ENCODE measurements at regions not wholly inside any gene's neighbourhood (a gene's known extent, or its start where the extent isn't known, plus 50 kb on each side); places are given as distances from the start of the nearest gene placed in this dataset.
"Not testable (repeated sequence)": the region's sequence is repeated elsewhere in the genome, so short reads cannot be mapped to it uniquely, and the experiment has no call there.

DNA sequence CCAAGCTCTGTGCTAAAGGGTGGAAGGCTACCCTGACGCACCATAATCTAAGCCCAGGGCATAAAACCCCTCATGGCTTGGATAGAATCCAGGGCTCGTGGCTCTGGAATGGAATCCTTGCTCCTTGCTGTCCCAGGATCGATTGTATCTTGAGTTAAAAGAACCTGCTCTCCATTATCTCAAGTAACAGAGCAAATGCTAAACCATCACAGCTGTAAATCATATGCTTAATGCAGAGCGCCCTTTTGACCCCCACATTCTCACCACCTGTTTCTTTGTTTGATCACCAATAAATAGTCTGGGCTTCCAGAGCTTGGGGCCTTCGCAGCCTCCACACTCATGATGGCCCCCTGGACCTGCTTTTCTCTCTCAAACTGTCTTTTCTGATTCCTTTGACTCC is 299.3 kb upstream of the MGAT4C start:
- ATAC-seq; H3K4me3 Mint-ChIP-seq; H3K4me1 Mint-ChIP-seq (ENCODE audit: low read depth); H3K27me3 Mint-ChIP-seq (ENCODE audit: low read depth); H3K36me3 Mint-ChIP-seq (ENCODE audit: insufficient read depth); DNase-seq: not testable (repeated sequence)
- H3K9me3 Mint-ChIP-seq: peaks cover 21% of the 10 kb centered on the region

DNA sequence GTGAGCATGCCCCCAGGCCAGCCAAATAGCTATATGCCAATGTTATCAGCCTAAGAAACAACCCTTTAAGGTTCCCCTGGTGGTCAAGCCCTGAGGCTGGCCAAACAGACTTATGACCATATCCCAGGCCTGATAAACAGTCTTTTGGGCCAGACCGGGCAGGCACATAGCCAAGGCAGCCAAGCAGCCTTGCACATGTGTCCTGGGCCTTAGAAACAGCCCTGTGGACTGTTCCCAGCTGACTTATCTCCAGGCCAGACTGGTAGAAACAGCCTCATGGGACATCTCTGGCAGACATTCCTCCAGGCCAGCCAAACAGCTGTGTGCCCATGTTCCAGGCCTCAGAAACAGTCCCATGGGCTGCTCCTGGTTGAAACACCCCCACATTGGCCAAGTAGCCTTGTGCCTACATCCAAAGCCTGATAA is 295.0 kb upstream of the MGAT4C start:
- Mint-ChIP-seq H3K9me3 (no peaks in the 10 kb centered on the region), H3K27me3 (ENCODE audit: low read depth) (no peaks in the 10 kb centered on the region), H3K4me1 (ENCODE audit: low read depth) (no peaks in the 10 kb centered on the region), H3K4me3 (no peak overlapping the region), H3K36me3 (ENCODE audit: insufficient read depth) (no peaks in the 10 kb centered on the region)
- DNase-seq: no peak
- ATAC-seq: no peak

DNA sequence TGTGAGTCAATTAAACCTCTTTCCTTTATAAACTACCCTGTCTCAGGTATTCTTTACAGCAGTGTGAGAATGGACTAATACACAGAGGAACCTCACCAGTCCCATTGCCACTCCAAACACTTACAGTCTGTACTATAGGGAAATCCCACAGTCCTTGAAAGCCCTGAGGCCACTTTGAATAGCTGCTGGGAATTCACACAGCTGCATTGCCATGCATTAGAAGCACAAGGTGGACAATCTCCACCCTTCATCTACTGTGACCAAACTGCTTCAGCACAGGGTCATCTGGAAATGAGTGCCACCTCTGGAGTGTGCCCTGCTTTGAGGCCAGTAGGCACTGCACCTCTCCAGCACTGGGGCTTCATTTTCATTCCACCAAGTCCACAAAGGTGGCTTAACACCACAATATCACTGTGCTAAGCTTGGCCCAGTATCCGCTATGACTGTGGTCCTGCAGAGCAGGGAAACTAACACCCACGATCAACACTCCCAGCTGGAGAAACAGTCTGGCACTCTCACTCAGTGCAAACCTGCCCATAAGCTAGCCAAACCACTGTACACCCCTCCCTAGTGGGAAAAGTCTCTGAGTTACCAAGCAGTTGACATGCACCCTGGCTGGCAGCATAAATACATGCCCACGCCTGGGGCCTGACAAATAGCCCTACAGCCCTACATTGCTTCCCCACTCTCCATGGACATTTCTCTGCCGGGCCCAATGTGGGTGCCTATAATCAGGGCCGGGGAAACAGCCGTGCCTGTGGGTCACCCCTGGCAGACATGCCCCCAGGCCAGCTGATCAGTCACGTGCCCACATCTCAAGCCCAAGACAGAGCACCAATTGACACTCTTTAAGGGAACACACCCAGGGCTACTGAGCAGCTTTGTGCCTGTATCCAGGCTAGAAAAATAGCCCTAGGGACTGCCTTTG is 294.3 kb upstream of the MGAT4C start:
- Mint-ChIP-seq H3K9me3 (no peaks in the 10 kb centered on the region), H3K4me3 (no peak overlapping the region), H3K4me1 (ENCODE audit: low read depth) (no peaks in the 10 kb centered on the region), H3K27me3 (ENCODE audit: low read depth) (no peaks in the 10 kb centered on the region), H3K36me3 (ENCODE audit: insufficient read depth) (no peaks in the 10 kb centered on the region)
- ATAC-seq (no peak), DNase-seq (no peak)

- ATAC-seq (no peak), DNase-seq (no peak)
- Mint-ChIP-seq H3K36me3 (ENCODE audit: insufficient read depth) (no peaks in the 10 kb centered on the region), H3K4me1 (ENCODE audit: low read depth) (no peaks in the 10 kb centered on the region), H3K9me3 (no peaks in the 10 kb centered on the region), H3K4me3 (no peak overlapping the region), H3K27me3 (ENCODE audit: low read depth) (no peaks in the 10 kb centered on the region)
These were observed 287.5 kb upstream of the MGAT4C start for GRCh38 chr12:86543716-86544115.

DNA sequence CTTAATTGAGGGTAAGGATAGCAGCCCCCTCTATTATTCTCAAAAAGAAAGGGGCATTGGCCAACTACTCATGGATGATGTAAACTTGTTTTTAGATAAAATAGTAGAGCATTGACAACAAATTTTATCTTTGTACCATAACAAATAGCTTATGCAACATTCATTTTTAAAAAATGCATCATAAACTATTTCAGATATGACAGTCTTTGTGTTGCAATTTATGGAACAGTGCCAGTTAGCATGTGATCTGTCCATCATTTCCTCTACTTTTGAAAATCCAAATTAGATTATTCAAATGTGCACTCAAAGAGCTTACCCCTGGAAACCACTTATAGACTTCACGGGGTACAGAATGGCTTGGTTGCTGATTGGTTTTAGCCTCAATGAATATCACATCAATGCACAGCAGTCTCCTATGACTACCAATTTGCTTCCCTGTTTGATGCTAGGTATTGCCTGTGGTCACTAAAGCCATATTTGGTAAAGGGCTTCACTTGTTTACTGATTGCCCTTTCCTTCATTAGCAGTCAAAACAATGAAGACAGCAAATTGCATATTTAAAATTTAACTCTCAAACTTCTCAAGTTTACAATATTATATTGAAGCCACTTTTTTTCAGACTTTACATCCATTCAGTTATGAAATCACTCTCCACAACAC is 274.9 kb upstream of the MGAT4C start:
- Mint-ChIP-seq H3K9me3 (peaks cover 3% of the 10 kb centered on the region), H3K4me3 (no peak overlapping the region), H3K36me3 (ENCODE audit: insufficient read depth) (no peaks in the 10 kb centered on the region), H3K27me3 (ENCODE audit: low read depth) (no peaks in the 10 kb centered on the region), H3K4me1 (ENCODE audit: low read depth) (no peaks in the 10 kb centered on the region)
- ATAC-seq (no peak), DNase-seq (no peak)

DNA sequence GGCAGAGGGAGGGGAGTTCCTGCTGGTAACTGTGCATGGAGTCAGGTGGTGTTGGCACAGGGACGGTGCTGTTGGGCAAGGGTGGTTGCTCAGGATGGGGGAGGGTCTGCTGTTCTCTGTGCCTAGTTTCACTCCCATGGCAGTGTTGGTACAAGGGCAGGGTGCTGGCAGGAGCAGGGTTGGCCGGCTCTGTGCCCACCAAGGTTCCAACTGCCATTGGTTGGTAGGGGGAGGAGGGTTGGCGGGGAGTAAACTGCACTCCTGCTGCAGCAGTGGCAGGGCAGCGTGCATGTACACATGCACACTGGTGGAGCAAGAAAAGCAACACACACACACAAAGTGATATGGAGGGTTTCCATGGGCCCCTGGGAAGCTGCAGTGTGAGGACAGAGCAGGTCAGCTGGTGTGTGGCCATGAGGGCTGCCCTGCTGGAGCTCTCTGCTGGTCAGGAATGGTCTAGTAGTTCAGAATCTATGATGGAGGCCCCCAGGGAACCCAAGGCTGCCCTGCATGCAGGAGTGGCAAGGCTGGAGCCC is 269.9 kb upstream of the MGAT4C start:
- Mint-ChIP-seq H3K4me3 (no peak overlapping the region), H3K27me3 (ENCODE audit: low read depth) (no peaks in the 10 kb centered on the region), H3K36me3 (ENCODE audit: insufficient read depth) (no peaks in the 10 kb centered on the region), H3K9me3 (peaks cover 38% of the 10 kb centered on the region), H3K4me1 (ENCODE audit: low read depth) (no peaks in the 10 kb centered on the region)
- DNase-seq (no peak), ATAC-seq (no peak)

DNA sequence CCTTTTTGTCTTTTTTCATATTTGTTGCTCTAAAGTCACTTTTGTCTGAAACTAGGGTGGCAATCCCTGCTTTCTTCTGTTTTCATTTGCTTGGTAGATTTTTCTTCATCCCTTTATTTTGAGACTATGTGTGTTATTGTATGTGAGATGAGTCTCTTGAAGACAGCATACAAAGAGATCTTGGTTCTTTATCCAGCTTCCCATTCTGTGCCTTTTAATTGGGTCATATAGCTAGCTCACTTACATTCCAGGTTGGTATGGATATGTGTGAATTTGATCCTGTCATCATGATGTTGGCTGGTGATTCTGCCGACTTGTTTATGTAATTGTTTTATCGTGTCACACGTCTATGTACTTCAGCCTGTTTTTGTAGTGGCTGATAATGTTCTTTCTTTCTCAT is 267.7 kb upstream of the MGAT4C start:
- no peaks in the 10 kb centered on the region for H3K4me1 Mint-ChIP-seq (ENCODE audit: low read depth)
- no peak overlapping the region for H3K4me3 Mint-ChIP-seq
- DNase-seq: no peak
- H3K27me3 Mint-ChIP-seq (ENCODE audit: low read depth): no peaks in the 10 kb centered on the region
- peaks cover 41% of the 10 kb centered on the region for H3K9me3 Mint-ChIP-seq
- no peaks in the 10 kb centered on the region for H3K36me3 Mint-ChIP-seq (ENCODE audit: insufficient read depth)
- no peak for ATAC-seq

DNA sequence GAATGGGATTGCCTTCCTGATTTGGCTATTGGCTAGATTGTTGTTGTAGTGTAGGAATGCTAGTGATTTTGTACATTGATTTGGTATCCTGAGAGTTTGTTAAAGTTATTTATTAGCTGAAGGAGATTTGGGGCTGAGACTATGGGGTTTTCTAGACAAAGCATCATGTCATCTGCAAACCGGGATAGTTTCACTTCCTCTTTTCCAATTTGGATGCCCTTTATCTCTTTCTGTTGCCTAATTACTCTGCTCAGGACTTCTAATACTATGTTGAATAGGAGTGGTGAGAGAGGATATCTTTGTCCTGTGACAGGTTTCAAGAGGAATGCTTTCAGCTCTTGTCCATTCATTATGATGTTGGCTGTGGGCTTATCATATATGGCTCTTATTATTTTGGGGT is 265.7 kb upstream of the MGAT4C start:
- Mint-ChIP-seq H3K4me1 (ENCODE audit: low read depth) (no peaks in the 10 kb centered on the region), H3K27me3 (ENCODE audit: low read depth) (no peaks in the 10 kb centered on the region), H3K36me3 (ENCODE audit: insufficient read depth) (no peaks in the 10 kb centered on the region), H3K4me3 (no peak overlapping the region), H3K9me3 (peaks cover 38% of the 10 kb centered on the region)
- ATAC-seq: no peak
- no peak for DNase-seq

- Mint-ChIP-seq H3K4me1 (ENCODE audit: low read depth) (no peaks in the 10 kb centered on the region), H3K9me3 (peaks cover 12% of the 10 kb centered on the region), H3K4me3 (no peak overlapping the region), H3K36me3 (ENCODE audit: insufficient read depth) (no peaks in the 10 kb centered on the region), H3K27me3 (ENCODE audit: low read depth) (no peaks in the 10 kb centered on the region)
- ATAC-seq (no peak), DNase-seq (no peak)
These were observed 257.0 kb upstream of the MGAT4C start for GRCh38 chr12:86513226-86513625.

DNA sequence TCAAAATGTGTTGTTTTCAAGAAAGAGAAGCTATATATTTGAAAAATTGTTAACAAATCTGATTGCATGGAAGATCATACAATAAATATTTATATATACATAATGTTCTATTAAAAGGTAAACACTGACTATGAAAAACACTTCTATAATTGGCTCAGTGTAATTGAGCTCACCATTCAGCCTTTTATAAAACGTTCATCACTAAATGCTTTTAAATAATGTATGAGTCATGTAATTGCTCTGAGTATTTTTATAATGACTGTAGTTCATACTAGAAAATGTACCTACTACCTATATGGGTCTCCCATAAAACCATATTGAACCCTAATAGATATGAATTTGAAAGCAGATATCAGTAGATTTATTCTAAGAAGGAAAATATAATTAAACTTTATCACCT is 240.4 kb upstream of the MGAT4C start:
- H3K27me3 Mint-ChIP-seq (ENCODE audit: low read depth): no peaks in the 10 kb centered on the region
- no peak for DNase-seq
- H3K9me3 Mint-ChIP-seq: no peaks in the 10 kb centered on the region
- no peaks in the 10 kb centered on the region for H3K36me3 Mint-ChIP-seq (ENCODE audit: insufficient read depth)
- no peaks in the 10 kb centered on the region for H3K4me1 Mint-ChIP-seq (ENCODE audit: low read depth)
- no peak overlapping the region for H3K4me3 Mint-ChIP-seq
- ATAC-seq: no peak

GRCh38 chr12:86484473-86484872 is 228.3 kb upstream of the MGAT4C start:
- ATAC-seq (no peak), DNase-seq (no peak)
- peaks cover 10% of the 10 kb centered on the region for H3K9me3 Mint-ChIP-seq
- H3K4me1 Mint-ChIP-seq (ENCODE audit: low read depth): no peaks in the 10 kb centered on the region
- no peaks in the 10 kb centered on the region for H3K27me3 Mint-ChIP-seq (ENCODE audit: low read depth)
- H3K36me3 Mint-ChIP-seq (ENCODE audit: insufficient read depth): no peaks in the 10 kb centered on the region
- no peak overlapping the region for H3K4me3 Mint-ChIP-seq

- DNase-seq (no peak), ATAC-seq (no peak)
These were observed 217.0 kb upstream of the MGAT4C start for GRCh38 chr12:86473231-86473630.

GRCh38 chr12:86456776-86457175 is 200.6 kb upstream of the MGAT4C start:
- Mint-ChIP-seq H3K27me3 (ENCODE audit: low read depth) (no peaks in the 10 kb centered on the region), H3K9me3 (no peaks in the 10 kb centered on the region), H3K36me3 (ENCODE audit: insufficient read depth) (no peaks in the 10 kb centered on the region), H3K4me1 (ENCODE audit: low read depth) (no peaks in the 10 kb centered on the region), H3K4me3 (no peak overlapping the region)
- DNase-seq: no peak
- no peak for ATAC-seq

More at GRCh38 chr12:86473231-86473630, 217.0 kb upstream of the MGAT4C start:
- Mint-ChIP-seq H3K4me1 (ENCODE audit: low read depth) (no peaks in the 10 kb centered on the region), H3K9me3 (peaks cover 16% of the 10 kb centered on the region), H3K4me3 (no peak overlapping the region), H3K27me3 (ENCODE audit: low read depth) (no peaks in the 10 kb centered on the region), H3K36me3 (ENCODE audit: insufficient read depth) (no peaks in the 10 kb centered on the region)

DNA sequence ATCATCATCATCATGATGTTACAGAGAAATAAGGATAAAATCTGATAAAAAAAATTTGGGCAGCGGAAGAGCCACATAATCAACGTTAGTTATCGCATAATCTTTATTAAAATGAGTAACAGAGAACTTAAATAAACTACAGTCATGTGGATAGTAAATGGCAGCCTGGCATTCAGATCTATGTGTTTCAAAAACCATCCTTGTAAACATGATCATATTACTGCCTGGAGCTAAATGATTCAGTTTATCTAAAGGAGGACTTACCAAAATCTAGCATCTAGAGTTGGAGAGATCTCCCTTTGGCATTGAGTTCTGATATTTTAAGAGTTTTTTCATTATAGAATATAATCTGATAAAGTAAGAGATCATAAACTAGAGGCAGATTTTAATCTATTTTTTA is 200.1 kb upstream of the MGAT4C start:
- Mint-ChIP-seq H3K4me3 (no peak overlapping the region), H3K4me1 (ENCODE audit: low read depth) (no peaks in the 10 kb centered on the region), H3K9me3 (peaks cover 3% of the 10 kb centered on the region), H3K36me3 (ENCODE audit: insufficient read depth) (no peaks in the 10 kb centered on the region), H3K27me3 (ENCODE audit: low read depth) (no peaks in the 10 kb centered on the region)
- ATAC-seq (no peak), DNase-seq (no peak)

DNA sequence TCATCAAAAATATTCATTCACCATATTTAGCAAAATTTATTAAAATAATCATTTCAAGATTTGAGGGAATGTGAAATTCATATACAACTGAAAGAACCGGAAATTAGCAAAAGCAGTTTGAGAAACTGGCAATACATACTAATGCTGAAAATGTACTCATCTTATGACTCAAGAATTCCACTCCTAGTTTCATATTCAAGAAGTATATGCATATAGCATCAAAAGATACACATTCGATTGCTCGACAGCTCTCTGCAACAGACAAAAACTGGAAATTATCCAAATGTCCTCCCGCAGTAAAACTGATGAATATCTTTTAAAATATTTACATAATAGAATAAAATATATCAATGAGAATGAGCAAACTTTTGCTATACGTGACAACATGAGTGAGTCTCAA is 189.2 kb upstream of the MGAT4C start:
- Mint-ChIP-seq H3K4me3 (no peak overlapping the region), H3K27me3 (ENCODE audit: low read depth) (no peaks in the 10 kb centered on the region), H3K9me3 (peaks cover 15% of the 10 kb centered on the region), H3K36me3 (ENCODE audit: insufficient read depth) (no peaks in the 10 kb centered on the region), H3K4me1 (ENCODE audit: low read depth) (no peaks in the 10 kb centered on the region)
- ATAC-seq: no peak
- no peak for DNase-seq
